Parathyroid adenoma (tissue), 2 donors: ENCODE measurements at regions not wholly inside any gene's neighbourhood (a gene's known extent, or its start where the extent isn't known, plus 50 kb on each side); places are given as distances from the start of the nearest gene placed in this dataset.

Source experiments
- H2AFZ ChIP-seq: fragments of 300-600 bp; sonication (generic); one replicate; pipeline ENCODE4 v1.7.0; 2017; ENCODE audit warnings: antibody characterized with exemption, mild to moderate bottlenecking
- H3K27ac ChIP-seq: fragments of 300-600 bp; sonication (generic); one replicate; pipeline ENCODE4 v1.7.0; 2017
- H3K27me3 ChIP-seq: fragments of 300-600 bp; sonication (generic); one replicate; pipeline ENCODE4 v1.7.0; 2017; ENCODE audit warnings: low read length; ENCODE audit not compliant: control insufficient read depth, insufficient read depth
- H3K36me3 ChIP-seq: fragments of 300-600 bp; sonication (generic); one replicate; pipeline ENCODE4 v1.7.0; 2017; ENCODE audit warnings: low read length; ENCODE audit not compliant: control insufficient read depth, insufficient read depth
- H3K4me1 ChIP-seq: fragments of 300-600 bp; sonication (generic); one replicate; pipeline ENCODE4 v1.7.0; 2017; ENCODE audit warnings: control low read depth
- H3K4me2 ChIP-seq: fragments of 300-600 bp; sonication (generic); one replicate; pipeline ENCODE4 v1.7.0; 2017; ENCODE audit warnings: low read length
- H3K4me3 ChIP-seq: fragments of 300-600 bp; sonication (generic); one replicate; pipeline ENCODE4 v1.7.0; 2017; ENCODE audit warnings: low read depth, low read length
- H3K79me2 ChIP-seq: fragments of 300-600 bp; sonication (generic); one replicate; pipeline ENCODE4 v1.7.0; 2017; ENCODE audit warnings: control low read depth
- H3K9ac ChIP-seq: fragments of 300-600 bp; sonication (generic); one replicate; pipeline ENCODE4 v1.7.0; 2017; ENCODE audit warnings: mild to moderate bottlenecking
- H3K9me3 ChIP-seq: fragments of 300-600 bp; sonication (generic); one replicate; pipeline ENCODE4 v1.7.0; 2017; ENCODE audit warnings: low read length; ENCODE audit not compliant: control insufficient read depth
- CTCF ChIP-seq: fragments of 300-600 bp; sonication (generic); IDR thresholded peaks from one replicate; pipeline ENCODE4 v1.7.0; 2017; ENCODE audit warnings: antibody characterized with exemption, mild to moderate bottlenecking
- donor health status: primary hyperparathyroidism.

DNA sequence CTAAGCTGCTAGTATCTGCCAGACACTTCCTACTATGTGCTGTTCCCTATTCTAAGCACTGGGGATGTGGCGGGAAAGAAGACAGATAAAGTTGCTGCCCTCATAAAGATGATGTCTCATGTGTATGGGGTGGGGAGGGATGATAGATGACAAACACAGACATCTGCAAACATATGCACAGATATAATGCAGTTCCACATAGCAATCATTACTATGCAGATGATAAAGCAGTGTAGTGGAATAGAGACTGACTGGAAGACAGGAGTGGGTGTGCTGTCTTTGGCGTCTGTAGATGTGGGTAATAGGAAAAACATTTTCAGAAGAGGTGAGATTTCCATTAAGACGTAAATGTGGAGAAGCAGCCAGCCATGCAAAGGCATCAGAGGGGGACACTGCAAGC is 243.6 kb downstream of the DPY19L2 start:
- H3K27ac ChIP-seq: no peak overlapping the region
- H2AFZ ChIP-seq: no peak overlapping the region
- no peaks in the 10 kb centered on the region for H3K4me1 ChIP-seq
- H3K79me2 ChIP-seq: no peaks in the 10 kb centered on the region
- H3K9ac ChIP-seq: no peak overlapping the region
- no peak for TF ChIP-seq CTCF
- H3K27me3 ChIP-seq: no peaks in the 10 kb centered on the region
- no peak overlapping the region for H3K4me2 ChIP-seq
- peaks cover 5% of the 10 kb centered on the region for H3K9me3 ChIP-seq
- no peaks in the 10 kb centered on the region for H3K36me3 ChIP-seq
- H3K4me3 ChIP-seq: no peak overlapping the region

- no peak for TF ChIP-seq CTCF
- Histone ChIP-seq H3K27ac (no peak overlapping the region), H3K9me3 (peaks cover 5% of the 10 kb centered on the region), H3K4me1 (no peaks in the 10 kb centered on the region), H3K4me2 (no peak overlapping the region), H3K9ac (no peak overlapping the region), H3K79me2 (no peaks in the 10 kb centered on the region), H3K27me3 (no peaks in the 10 kb centered on the region), H2AFZ (no peak overlapping the region), H3K4me3 (no peak overlapping the region), H3K36me3 (no peaks in the 10 kb centered on the region)
Measured at GRCh38 chr12:63423839-63424238, 244.5 kb downstream of the DPY19L2 start.

DNA sequence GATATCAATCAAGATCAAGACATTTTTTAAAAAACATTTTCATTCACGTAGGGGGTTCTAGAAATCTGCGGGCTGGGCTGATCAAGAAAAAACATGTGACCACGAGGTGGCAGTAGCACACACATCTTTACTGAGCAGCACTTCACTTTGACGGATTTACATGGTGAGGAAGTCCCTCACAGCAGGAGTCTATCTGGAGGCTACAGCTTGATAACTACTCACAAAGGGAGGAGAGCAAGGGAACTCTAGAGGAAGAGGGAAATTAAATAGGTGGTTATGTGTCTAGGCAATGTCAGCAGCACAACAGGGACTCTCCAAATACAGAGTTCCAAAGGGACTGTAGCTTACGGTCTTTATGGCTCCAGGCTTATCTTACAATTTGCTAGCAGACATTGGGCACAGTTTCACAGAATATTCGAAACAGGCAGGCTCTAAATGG is 248.1 kb downstream of the DPY19L2 start:
- no peak overlapping the region for H3K4me2 ChIP-seq
- TF ChIP-seq CTCF: no peak
- peaks cover 5% of the 10 kb centered on the region for H3K9me3 ChIP-seq
- H3K4me1 ChIP-seq: no peaks in the 10 kb centered on the region
- H3K27me3 ChIP-seq: no peaks in the 10 kb centered on the region
- H2AFZ ChIP-seq: no peak overlapping the region
- no peak overlapping the region for H3K27ac ChIP-seq
- H3K9ac ChIP-seq: no peak overlapping the region
- H3K4me3 ChIP-seq: no peak overlapping the region
- H3K79me2 ChIP-seq: no peaks in the 10 kb centered on the region
- H3K36me3 ChIP-seq: no peaks in the 10 kb centered on the region

GRCh38 chr12:63419154-63419553 is 249.1 kb downstream of the DPY19L2 start:
- no peak overlapping the region for H3K4me2 ChIP-seq
- no peak overlapping the region for H3K9ac ChIP-seq
- no peak overlapping the region for H2AFZ ChIP-seq
- H3K4me1 ChIP-seq: no peaks in the 10 kb centered on the region
- TF ChIP-seq CTCF: no peak
- H3K79me2 ChIP-seq: no peaks in the 10 kb centered on the region
- peaks cover 5% of the 10 kb centered on the region for H3K9me3 ChIP-seq
- H3K4me3 ChIP-seq: no peak overlapping the region
- H3K27me3 ChIP-seq: no peaks in the 10 kb centered on the region
- H3K36me3 ChIP-seq: no peaks in the 10 kb centered on the region
- no peak overlapping the region for H3K27ac ChIP-seq

GRCh38 chr12:63416788-63417187 is 251.5 kb downstream of the DPY19L2 start:
- Histone ChIP-seq H3K36me3 (no peaks in the 10 kb centered on the region), H3K79me2 (no peaks in the 10 kb centered on the region), H3K27me3 (no peaks in the 10 kb centered on the region), H3K27ac (no peak overlapping the region), H3K4me3 (no peak overlapping the region), H3K9ac (no peak overlapping the region), H2AFZ (no peak overlapping the region), H3K4me1 (no peaks in the 10 kb centered on the region), H3K4me2 (no peak overlapping the region), H3K9me3 (peaks cover 5% of the 10 kb centered on the region)
- TF ChIP-seq CTCF: no peak
